ENCODE measurements at regions not wholly inside any gene's neighbourhood (a gene's known extent, or its start where the extent isn't known, plus 50 kb on each side); places are given as distances from the start of the nearest gene placed in this dataset.

GRCh38 chr12:42008996-42009395 lies 135.7 kb downstream of the GXYLT1 start:
- TF ChIP-seq, protein P1, sequence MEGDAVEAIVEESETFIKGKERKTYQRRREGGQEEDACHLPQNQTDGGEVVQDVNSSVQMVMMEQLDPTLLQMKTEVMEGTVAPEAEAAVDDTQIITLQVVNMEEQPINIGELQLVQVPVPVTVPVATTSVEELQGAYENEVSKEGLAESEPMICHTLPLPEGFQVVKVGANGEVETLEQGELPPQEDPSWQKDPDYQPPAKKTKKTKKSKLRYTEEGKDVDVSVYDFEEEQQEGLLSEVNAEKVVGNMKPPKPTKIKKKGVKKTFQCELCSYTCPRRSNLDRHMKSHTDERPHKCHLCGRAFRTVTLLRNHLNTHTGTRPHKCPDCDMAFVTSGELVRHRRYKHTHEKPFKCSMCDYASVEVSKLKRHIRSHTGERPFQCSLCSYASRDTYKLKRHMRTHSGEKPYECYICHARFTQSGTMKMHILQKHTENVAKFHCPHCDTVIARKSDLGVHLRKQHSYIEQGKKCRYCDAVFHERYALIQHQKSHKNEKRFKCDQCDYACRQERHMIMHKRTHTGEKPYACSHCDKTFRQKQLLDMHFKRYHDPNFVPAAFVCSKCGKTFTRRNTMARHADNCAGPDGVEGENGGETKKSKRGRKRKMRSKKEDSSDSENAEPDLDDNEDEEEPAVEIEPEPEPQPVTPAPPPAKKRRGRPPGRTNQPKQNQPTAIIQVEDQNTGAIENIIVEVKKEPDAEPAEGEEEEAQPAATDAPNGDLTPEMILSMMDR (IDR thresholded peaks at IDR 0.05; ENCODE audit: low read depth, low read length): no peak
- Histone ChIP-seq H3K36me3 (no peaks in the 10 kb centered on the region), H3K4me3 (ENCODE audit: low read depth, low read length) (no peak overlapping the region), H3K4me1 (no peaks in the 10 kb centered on the region), H3K9me3 (no peaks in the 10 kb centered on the region), H3K27me3 (no peaks in the 10 kb centered on the region)
- DNase-seq: no peak

- Histone ChIP-seq H3K27me3 (no peaks in the 10 kb centered on the region), H3K4me1 (no peaks in the 10 kb centered on the region), H3K9me3 (no peaks in the 10 kb centered on the region), H3K4me3 (ENCODE audit: low read depth, low read length) (no peak overlapping the region), H3K36me3 (no peaks in the 10 kb centered on the region)
- no peak for DNase-seq
- TF ChIP-seq, protein P1 (IDR thresholded peaks at IDR 0.05; ENCODE audit: low read depth, low read length): no peak
Observed at GRCh38 chr12:42003031-42003430, 141.6 kb downstream of the GXYLT1 start.

GRCh38 chr12:42002563-42002962 lies 142.1 kb downstream of the GXYLT1 start:
- no peak overlapping the region for H3K4me3 ChIP-seq (ENCODE audit: low read depth, low read length)
- no peak for DNase-seq
- no peaks in the 10 kb centered on the region for H3K4me1 ChIP-seq
- TF ChIP-seq, protein P1 (IDR thresholded peaks at IDR 0.05; ENCODE audit: low read depth, low read length): no peak
- H3K36me3 ChIP-seq: no peaks in the 10 kb centered on the region
- H3K27me3 ChIP-seq: no peaks in the 10 kb centered on the region
- no peaks in the 10 kb centered on the region for H3K9me3 ChIP-seq

DNA sequence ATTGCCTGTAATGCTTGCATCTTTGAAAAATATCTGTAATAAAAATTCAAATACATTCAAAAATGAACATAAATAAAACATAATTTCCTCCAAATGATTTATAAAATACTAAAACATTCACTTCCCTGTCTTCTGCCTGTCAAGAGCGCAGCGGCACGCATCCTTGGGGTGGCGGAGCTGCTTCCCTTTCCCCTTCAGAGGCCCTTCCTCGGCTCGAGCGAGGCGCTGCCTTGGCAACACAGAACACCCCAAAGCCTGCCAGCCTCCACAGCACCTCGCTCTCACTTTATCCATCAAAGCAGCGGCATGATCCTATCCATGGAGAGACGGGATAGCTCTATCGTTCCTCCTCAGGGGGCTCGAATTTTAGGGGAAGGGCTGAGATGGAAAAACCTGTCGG lies 146.2 kb downstream of the GXYLT1 start:
- Histone ChIP-seq H3K9me3 (no peaks in the 10 kb centered on the region), H3K27me3 (no peaks in the 10 kb centered on the region)

DNA sequence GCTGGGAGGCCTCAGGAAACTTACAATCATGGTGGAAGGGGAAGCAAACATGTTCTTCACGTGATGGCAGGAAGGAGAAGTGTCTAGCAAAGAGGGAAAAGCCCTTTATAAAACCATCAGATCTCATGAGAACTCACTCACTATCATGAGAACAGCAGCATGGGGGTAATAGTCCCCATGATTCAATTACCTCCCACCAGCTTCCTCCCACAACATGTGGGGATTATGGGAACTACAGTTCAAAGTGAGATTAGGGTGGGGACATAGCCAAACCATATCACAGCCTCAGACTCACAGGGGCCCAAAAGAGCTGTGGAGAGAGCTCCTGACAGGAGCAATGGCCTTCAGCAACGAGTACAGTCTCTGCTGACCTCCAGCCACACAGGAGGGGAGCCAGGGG lies 151.4 kb downstream of the GXYLT1 start:
- no peaks in the 10 kb centered on the region for H3K9me3 ChIP-seq
- DNase-seq: no peak
- no peak overlapping the region for H3K4me3 ChIP-seq (ENCODE audit: low read depth, low read length)
- TF ChIP-seq, protein P1 (IDR thresholded peaks at IDR 0.05; ENCODE audit: low read depth, low read length): no peak
- H3K36me3 ChIP-seq: no peaks in the 10 kb centered on the region
- H3K27me3 ChIP-seq: no peaks in the 10 kb centered on the region
- H3K4me1 ChIP-seq: no peaks in the 10 kb centered on the region

More for the DNA sequence above, 146.2 kb downstream of the GXYLT1 start:
- Histone ChIP-seq H3K4me1 (no peaks in the 10 kb centered on the region), H3K36me3 (no peaks in the 10 kb centered on the region), H3K4me3 (ENCODE audit: low read depth, low read length) (no peak overlapping the region)
- TF ChIP-seq, protein P1 (IDR thresholded peaks at IDR 0.05; ENCODE audit: low read depth, low read length): no peak
- DNase-seq: no peak

- no peak overlapping the region for H3K4me3 ChIP-seq (ENCODE audit: low read depth, low read length)
- no peaks in the 10 kb centered on the region for H3K36me3 ChIP-seq
- DNase-seq: no peak
- TF ChIP-seq, protein P1 (IDR thresholded peaks at IDR 0.05; ENCODE audit: low read depth, low read length): no peak
- no peaks in the 10 kb centered on the region for H3K9me3 ChIP-seq
- H3K4me1 ChIP-seq: no peaks in the 10 kb centered on the region
- no peaks in the 10 kb centered on the region for H3K27me3 ChIP-seq
Observed at GRCh38 chr12:41992692-41993215, 151.9 kb downstream of the GXYLT1 start.

All from BE2C (cell line).